Neuron (in vitro differentiated cells): ENCODE measurements at regions not wholly inside any gene's neighbourhood (a gene's known extent, or its start where the extent isn't known, plus 50 kb on each side); places are given as distances from the start of the nearest gene placed in this dataset.

Source experiments
- H2AFZ ChIP-seq: one replicate; pipeline ENCODE4 v1.6.1; 2013; ENCODE audit warnings: low read depth, mild to moderate bottlenecking, inconsistent platforms, low read length, moderate library complexity
- H3K27me3 ChIP-seq: one replicate; pipeline ENCODE4 v1.6.1; 2013; ENCODE audit warnings: low read length; ENCODE audit not compliant: insufficient read depth
- H3K36me3 ChIP-seq: one replicate; pipeline ENCODE4 v1.6.1; 2013; ENCODE audit warnings: low read length; ENCODE audit not compliant: insufficient read depth
- H3K4me1 ChIP-seq: one replicate; pipeline ENCODE4 v1.6.1; 2013; ENCODE audit warnings: low read length; ENCODE audit not compliant: insufficient read depth
- H3K4me3 ChIP-seq: 2 replicates; pipeline ENCODE4 v1.5.1; 2013; ENCODE audit warnings: mild to moderate bottlenecking, low read length, moderate library complexity
- H3K9me3 ChIP-seq: one replicate; pipeline ENCODE4 v1.6.1; 2013; ENCODE audit warnings: low read length

- no peaks in the 10 kb centered on the region for H3K9me3 ChIP-seq
- H3K4me3 ChIP-seq: no peak overlapping the region
- H3K36me3 ChIP-seq: no peaks in the 10 kb centered on the region
- H2AFZ ChIP-seq: no peak overlapping the region
- H3K27me3 ChIP-seq: no peaks in the 10 kb centered on the region
- H3K4me1 ChIP-seq: no peaks in the 10 kb centered on the region
Observed at GRCh38 chr5:17354265-17354664, 136.8 kb downstream of the BASP1 start.

GRCh38 chr5:17355586-17356346 lies 138.3 kb downstream of the BASP1 start:
- H2AFZ ChIP-seq: no peak overlapping the region
- H3K36me3 ChIP-seq: no peaks in the 10 kb centered on the region
- H3K9me3 ChIP-seq: no peaks in the 10 kb centered on the region
- H3K27me3 ChIP-seq: no peaks in the 10 kb centered on the region
- H3K4me1 ChIP-seq: no peaks in the 10 kb centered on the region
- H3K4me3 ChIP-seq: no peak overlapping the region

- Histone ChIP-seq H3K4me3 (no peak overlapping the region), H3K36me3 (no peaks in the 10 kb centered on the region), H3K4me1 (no peaks in the 10 kb centered on the region), H3K9me3 (no peaks in the 10 kb centered on the region), H3K27me3 (no peaks in the 10 kb centered on the region), H2AFZ (no peak overlapping the region)
Observed at GRCh38 chr5:17356551-17356950, 139.1 kb downstream of the BASP1 start.

GRCh38 chr5:17357504-17357903 lies 140.1 kb downstream of the BASP1 start:
- Histone ChIP-seq H3K36me3 (no peaks in the 10 kb centered on the region), H3K9me3 (no peaks in the 10 kb centered on the region), H3K27me3 (no peaks in the 10 kb centered on the region), H3K4me3 (no peak overlapping the region), H2AFZ (no peak overlapping the region), H3K4me1 (no peaks in the 10 kb centered on the region)

GRCh38 chr5:17358031-17358430 lies 140.0 kb upstream of the TAF11L2 start:
- no peaks in the 10 kb centered on the region for H3K36me3 ChIP-seq
- no peaks in the 10 kb centered on the region for H3K9me3 ChIP-seq
- no peaks in the 10 kb centered on the region for H3K4me1 ChIP-seq
- no peaks in the 10 kb centered on the region for H3K27me3 ChIP-seq
- no peak overlapping the region for H2AFZ ChIP-seq
- no peak overlapping the region for H3K4me3 ChIP-seq

- Histone ChIP-seq H3K4me3 (no peak overlapping the region), H3K4me1 (no peaks in the 10 kb centered on the region), H3K9me3 (no peaks in the 10 kb centered on the region), H2AFZ (no peak overlapping the region), H3K36me3 (no peaks in the 10 kb centered on the region), H3K27me3 (no peaks in the 10 kb centered on the region)
Observed at GRCh38 chr5:17359451-17360011, 138.5 kb upstream of the TAF11L2 start.

GRCh38 chr5:17360879-17361278 lies 137.2 kb upstream of the TAF11L2 start:
- H2AFZ ChIP-seq: no peak overlapping the region
- no peaks in the 10 kb centered on the region for H3K9me3 ChIP-seq
- no peaks in the 10 kb centered on the region for H3K27me3 ChIP-seq
- no peak overlapping the region for H3K4me3 ChIP-seq
- H3K36me3 ChIP-seq: no peaks in the 10 kb centered on the region
- no peaks in the 10 kb centered on the region for H3K4me1 ChIP-seq

- H3K36me3 ChIP-seq: no peaks in the 10 kb centered on the region
- no peaks in the 10 kb centered on the region for H3K27me3 ChIP-seq
- no peaks in the 10 kb centered on the region for H3K4me1 ChIP-seq
- H2AFZ ChIP-seq: no peak overlapping the region
- no peaks in the 10 kb centered on the region for H3K9me3 ChIP-seq
- H3K4me3 ChIP-seq: no peak overlapping the region
Observed at GRCh38 chr5:17361331-17361730, 136.7 kb upstream of the TAF11L2 start.

- H3K4me1 ChIP-seq: no peaks in the 10 kb centered on the region
- H3K9me3 ChIP-seq: no peaks in the 10 kb centered on the region
- no peaks in the 10 kb centered on the region for H3K27me3 ChIP-seq
- no peaks in the 10 kb centered on the region for H3K36me3 ChIP-seq
- H3K4me3 ChIP-seq: no peak overlapping the region
- H2AFZ ChIP-seq: peak overlapping the region; percentile 67
Observed at GRCh38 chr5:17364987-17365810, 132.8 kb upstream of the TAF11L2 start.

- no peaks in the 10 kb centered on the region for H3K9me3 ChIP-seq
- H3K4me1 ChIP-seq: no peaks in the 10 kb centered on the region
- no peaks in the 10 kb centered on the region for H3K36me3 ChIP-seq
- H3K27me3 ChIP-seq: no peaks in the 10 kb centered on the region
- H3K4me3 ChIP-seq: no peak overlapping the region
- H2AFZ ChIP-seq: no peak overlapping the region
Observed at GRCh38 chr5:17365811-17366138, 132.3 kb upstream of the TAF11L2 start.

- Histone ChIP-seq H3K27me3 (no peaks in the 10 kb centered on the region), H2AFZ (no peak overlapping the region), H3K9me3 (no peaks in the 10 kb centered on the region), H3K4me3 (no peak overlapping the region), H3K4me1 (no peaks in the 10 kb centered on the region), H3K36me3 (no peaks in the 10 kb centered on the region)
Observed at GRCh38 chr5:17367256-17367840, 130.7 kb upstream of the TAF11L2 start.

- no peaks in the 10 kb centered on the region for H3K36me3 ChIP-seq
- no peak overlapping the region for H3K4me3 ChIP-seq
- H3K27me3 ChIP-seq: no peaks in the 10 kb centered on the region
- no peak overlapping the region for H2AFZ ChIP-seq
- peaks cover 3% of the 10 kb centered on the region for H3K4me1 ChIP-seq
- no peaks in the 10 kb centered on the region for H3K9me3 ChIP-seq
Observed at GRCh38 chr5:17370651-17371050, 127.4 kb upstream of the TAF11L2 start.

GRCh38 chr5:17373406-17373805 lies 124.6 kb upstream of the TAF11L2 start:
- H3K4me3 ChIP-seq: no peak overlapping the region
- H2AFZ ChIP-seq: no peak overlapping the region
- no peaks in the 10 kb centered on the region for H3K36me3 ChIP-seq
- H3K27me3 ChIP-seq: no peaks in the 10 kb centered on the region
- H3K9me3 ChIP-seq: no peaks in the 10 kb centered on the region
- H3K4me1 ChIP-seq: peaks cover 3% of the 10 kb centered on the region
